GM19463 (cell line): ENCODE measurements at regions not wholly inside any gene's neighbourhood (a gene's known extent, or its start where the extent isn't known, plus 50 kb on each side); places are given as distances from the start of the nearest gene placed in this dataset.

Experiments used
- ATAC-seq: cut with Tn5 transposase; IDR thresholded peaks from one replicate; pipeline ENCODE4 v1.9.1; 2021; ENCODE audit warnings: mild to moderate bottlenecking, moderate library complexity; ENCODE audit not compliant: unreplicated experiment

GRCh38 chr20:61050336-61050890, 201.6 kb upstream of the CDH4 start:
- ATAC-seq: no peak

DNA sequence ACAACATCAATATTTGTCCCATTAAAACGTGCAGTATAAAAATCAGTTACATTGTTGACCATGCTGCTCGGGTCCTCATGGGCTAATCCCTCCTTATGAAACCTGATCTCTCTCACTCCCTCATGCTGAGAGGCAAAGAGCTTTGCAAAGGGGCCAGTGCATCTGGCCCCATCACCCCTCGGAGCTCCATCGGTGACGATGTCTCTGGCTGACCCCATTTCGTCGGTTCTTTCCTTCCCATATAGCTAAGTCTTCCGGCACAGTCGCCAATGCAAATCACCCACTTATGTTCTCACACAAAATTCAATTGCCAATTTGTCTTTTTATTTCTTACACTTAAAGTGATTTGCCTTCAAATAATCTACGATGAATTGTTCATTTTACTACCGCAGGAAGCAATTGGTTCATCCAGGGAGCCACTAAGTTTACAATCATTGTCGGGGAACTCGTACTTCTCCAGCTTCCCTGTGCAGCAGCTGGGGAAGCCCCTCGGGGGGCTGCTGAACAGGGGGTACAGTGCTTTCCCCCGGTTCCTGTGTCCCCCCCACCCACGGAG, 199.8 kb upstream of the CDH4 start:
- ATAC-seq: no peak

DNA sequence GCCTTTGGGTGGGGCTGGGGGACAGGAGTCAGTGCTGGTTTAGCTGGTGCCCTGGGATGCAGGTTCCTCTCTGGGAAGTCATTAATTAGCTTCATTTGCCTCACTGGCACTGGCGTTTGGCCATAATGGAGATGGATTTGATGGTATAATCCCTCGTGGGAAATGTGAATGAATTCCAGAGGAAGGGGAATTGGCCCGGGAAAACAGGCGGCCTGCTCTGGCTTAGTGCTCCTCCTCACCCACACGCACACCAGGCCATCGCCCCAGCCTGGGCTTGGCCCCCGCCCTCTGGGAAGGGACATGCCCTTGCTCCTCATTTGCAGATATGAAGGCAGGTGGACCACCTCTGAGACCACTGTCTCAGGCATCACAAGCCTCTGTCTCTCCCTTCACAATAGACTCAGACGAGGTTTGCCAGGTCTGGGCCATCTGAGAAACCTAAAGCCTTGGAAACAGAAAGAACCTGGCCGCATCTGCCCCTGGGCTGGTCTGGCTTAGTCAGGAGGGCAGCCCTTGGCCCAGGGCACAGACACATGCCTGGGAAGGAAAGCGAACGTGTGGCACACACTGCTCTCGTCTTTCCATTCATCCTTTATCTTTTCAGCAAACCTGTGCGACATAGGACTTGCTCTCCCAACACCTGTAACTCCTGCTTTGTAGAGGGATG, 199.2 kb upstream of the CDH4 start:
- no peak for ATAC-seq

- ATAC-seq: no peak
Measured at GRCh38 chr20:61053487-61053886, 198.6 kb upstream of the CDH4 start.

GRCh38 chr20:61053889-61054288, 198.2 kb upstream of the CDH4 start:
- ATAC-seq: no peak

- ATAC-seq: no peak
Measured at GRCh38 chr20:61054411-61054810, 197.7 kb upstream of the CDH4 start.

- ATAC-seq: no peak
Measured at GRCh38 chr20:61055180-61056010, 196.7 kb upstream of the CDH4 start.

GRCh38 chr20:61056116-61056515, 195.9 kb upstream of the CDH4 start:
- no peak for ATAC-seq

GRCh38 chr20:61056627-61057442, 195.2 kb upstream of the CDH4 start:
- no peak for ATAC-seq

- no peak for ATAC-seq
Measured at GRCh38 chr20:61057443-61058121, 194.5 kb upstream of the CDH4 start.

DNA sequence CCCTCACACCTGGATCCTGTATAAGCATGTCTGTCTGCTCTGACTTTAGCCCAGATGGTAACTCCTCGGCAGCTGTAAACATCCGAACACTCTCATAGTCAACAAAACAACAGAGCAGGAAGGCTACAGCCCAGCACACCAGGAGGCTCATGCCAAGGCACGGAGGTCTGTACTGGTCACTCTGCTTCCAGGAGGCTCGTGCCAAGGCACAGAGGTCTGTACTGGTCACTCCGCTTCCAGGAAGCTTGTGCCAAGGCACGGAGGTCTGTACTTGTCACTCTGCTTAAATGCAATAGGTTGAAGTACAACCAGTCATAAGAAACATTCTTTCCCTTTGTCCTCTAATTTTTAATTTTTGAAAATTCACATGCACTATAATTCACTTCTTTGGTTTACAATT, 190.1 kb upstream of the CDH4 start:
- ATAC-seq: no peak

GRCh38 chr20:61065853-61066252, 186.2 kb upstream of the CDH4 start:
- ATAC-seq: no peak

GRCh38 chr20:61066526-61066925, 185.5 kb upstream of the CDH4 start:
- no peak for ATAC-seq

GRCh38 chr20:61067221-61067620, 184.8 kb upstream of the CDH4 start:
- no peak for ATAC-seq

DNA sequence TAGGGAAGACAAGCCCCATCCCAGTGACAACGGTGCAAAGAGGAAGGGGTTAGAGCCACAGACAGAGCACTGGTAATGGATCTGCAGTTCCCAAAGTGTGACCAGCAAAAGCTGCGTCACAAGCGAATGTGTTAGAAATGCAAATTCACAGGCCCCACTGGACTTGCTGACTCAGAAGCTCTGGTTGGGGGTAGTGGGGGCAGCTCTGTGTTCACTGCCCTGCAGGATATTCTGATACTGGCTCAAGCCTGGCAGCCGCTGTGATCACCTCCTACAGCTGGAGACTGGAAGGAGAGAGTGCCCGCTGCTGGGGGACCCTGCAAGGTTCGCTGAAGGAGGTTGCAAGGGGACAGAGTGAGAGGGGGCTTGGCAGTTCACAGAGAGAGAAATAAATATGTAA, 179.7 kb upstream of the CDH4 start:
- no peak for ATAC-seq

GRCh38 chr20:61073376-61073775, 178.7 kb upstream of the CDH4 start:
- no peak for ATAC-seq

DNA sequence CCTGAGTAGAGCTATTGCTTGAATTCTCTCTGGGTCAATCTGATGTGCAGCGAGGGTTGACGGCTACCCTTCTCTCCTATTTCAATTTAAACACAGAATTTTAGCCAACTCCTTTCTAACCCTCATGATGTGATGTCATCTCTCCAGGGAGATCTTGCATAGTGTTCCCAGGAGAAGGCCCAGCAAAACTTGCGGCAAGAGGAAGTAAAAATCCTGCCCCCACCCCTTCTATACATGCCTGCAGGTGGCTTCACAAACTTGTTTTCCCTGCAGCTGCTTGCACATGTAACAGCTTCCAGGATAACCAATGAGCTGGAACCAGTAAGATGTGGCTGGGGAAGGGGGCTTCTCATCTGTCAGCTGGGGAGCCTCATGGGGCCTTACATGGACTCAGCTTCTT, 169.3 kb upstream of the CDH4 start:
- no peak for ATAC-seq

DNA sequence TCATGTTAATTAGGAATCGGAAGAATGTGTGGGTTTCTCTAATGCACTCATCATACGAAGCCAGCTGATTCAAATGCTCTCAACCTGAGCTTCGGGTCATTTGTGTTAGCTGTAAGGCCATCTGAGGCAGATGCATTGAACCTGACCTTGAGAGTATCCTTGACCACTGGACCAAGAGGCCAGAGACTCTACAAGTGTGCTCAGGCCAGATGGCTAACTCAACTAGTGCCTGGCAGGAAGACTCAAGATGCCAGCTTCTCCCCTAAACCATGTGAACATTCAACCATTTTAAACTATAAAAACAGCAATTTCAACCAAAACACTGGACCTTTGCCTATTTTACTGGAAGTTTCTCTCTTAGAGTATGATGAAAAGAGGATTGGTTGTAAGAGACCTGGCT, 168.6 kb upstream of the CDH4 start:
- ATAC-seq: no peak

DNA sequence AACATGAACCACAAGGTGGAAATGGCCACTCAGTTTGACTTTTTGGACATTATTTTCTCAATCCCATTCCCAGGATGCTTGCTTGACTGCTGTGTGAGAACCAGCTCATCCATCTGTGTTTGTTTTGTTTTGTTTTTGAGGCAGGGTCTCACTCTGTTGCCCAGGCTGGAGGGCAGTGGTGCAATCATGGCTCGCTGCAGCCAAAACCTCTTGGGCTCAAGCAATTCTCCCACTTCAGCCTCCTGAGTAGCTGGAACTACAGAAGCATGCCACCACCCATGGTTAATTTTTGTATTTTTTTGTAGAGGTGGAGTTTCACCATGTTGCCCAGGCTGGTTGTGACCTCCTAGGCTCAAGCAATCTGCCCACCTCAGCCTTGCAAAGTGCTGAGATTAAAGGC, 166.0 kb upstream of the CDH4 start:
- ATAC-seq: no peak

GRCh38 chr20:61090541-61090940, 161.5 kb upstream of the CDH4 start:
- no peak for ATAC-seq

GRCh38 chr20:61092251-61092650, 159.8 kb upstream of the CDH4 start:
- no peak for ATAC-seq
